Breast epithelium (tissue), 3 donors: ENCODE measurements at regions not wholly inside any gene's neighbourhood (a gene's known extent, or its start where the extent isn't known, plus 50 kb on each side); places are given as distances from the start of the nearest gene placed in this dataset.

Experiments used
- CTCF ChIP-seq, 3 donors: fragments of 450-650 bp; IDR thresholded peaks; one replicate each; pipeline ENCODE4 v1.5.1; 2016 to 2017; ENCODE audit warnings: antibody characterized with exemption in 3 of 3, mild to moderate bottlenecking in 3 of 3, moderate library complexity in 3 of 3
- POLR2AphosphoS5 ChIP-seq, 3 donors: sonication (generic); formaldehyde crosslinking; IDR thresholded peaks; one replicate each; pipeline ENCODE4 v1.6.1; 2017; ENCODE audit warnings: antibody characterized with exemption in 3 of 3

GRCh38 chr21:28828021-28828420, 164.7 kb downstream of the LTN1 start:
- TF ChIP-seq POLR2AphosphoS5 (IDR thresholded peaks at IDR 0.05): no peak
- TF ChIP-seq CTCF (IDR thresholded peaks at IDR 0.05): no peak
